Naive B cell (primary cell): ENCODE measurements at regions not wholly inside any gene's neighbourhood (a gene's known extent, or its start where the extent isn't known, plus 50 kb on each side); places are given as distances from the start of the nearest gene placed in this dataset.
A peak's percentile ranks its signal among the peaks of the same experiment; 100 is the strongest.

Source experiments
- ATAC-seq, 2 donors: fragments of 150-1000 bp; cut with Tn5 transposase; 2 replicates each; pipeline ENCODE4 v1.10.0; 2021; ENCODE audit warnings: low read depth in 2 of 2, mild to moderate bottlenecking in 2 of 2, moderate library complexity in 2 of 2
- DNase-seq: peaks from one replicate; pipeline ENCODE4 v3.0.0; 2022
- H3K27ac Mint-ChIP-seq, 6 donors: one replicate each; pipeline ENCODE4 v1.8.0; 2020 to 2022; ENCODE audit warnings: mild to moderate bottlenecking in 6 of 6, mixed read lengths in 6 of 6, moderate library complexity in 5 of 6, inconsistent platforms in 2 of 6
- H3K27me3 Mint-ChIP-seq, 3 donors: one replicate each; pipeline ENCODE4 v1.8.0; 2021 to 2022; ENCODE audit warnings: mixed read lengths in 3 of 3, mild to moderate bottlenecking in 1 of 3
- H3K36me3 Mint-ChIP-seq, 2 donors: one replicate each; pipeline ENCODE4 v1.8.0; 2020 to 2022; ENCODE audit warnings: mixed read lengths in 2 of 2, inconsistent platforms in 1 of 2, mild to moderate bottlenecking in 1 of 2
- H3K4me1 Mint-ChIP-seq, 3 donors: one replicate each; pipeline ENCODE4 v1.8.0; 2020 to 2022; ENCODE audit warnings: mixed read lengths in 3 of 3, inconsistent platforms in 1 of 3, mild to moderate bottlenecking in 1 of 3, moderate library complexity in 1 of 3
- H3K4me3 Mint-ChIP-seq, 8 donors: one replicate each; pipeline ENCODE4 v1.8.0; 2020 to 2022; ENCODE audit warnings: mild to moderate bottlenecking in 8 of 8, mixed read lengths in 8 of 8, moderate library complexity in 8 of 8, inconsistent platforms in 2 of 8
- H3K9me3 Mint-ChIP-seq, 7 donors: one replicate each; pipeline ENCODE4 v1.8.0; 2020 to 2022; ENCODE audit warnings: mixed read lengths in 7 of 7, mild to moderate bottlenecking in 5 of 7, inconsistent platforms in 2 of 7, moderate library complexity in 1 of 7

GRCh38 chr12:89250636-89251035, 101.7 kb downstream of the DUSP6 start:
- H3K9me3 Mint-ChIP-seq, result no peaks in the 10 kb centered on the region
- no peak for ATAC-seq
- H3K36me3 Mint-ChIP-seq, result no peaks in the 10 kb centered on the region
- no peak for DNase-seq
- no peak overlapping the region for H3K4me3 Mint-ChIP-seq
- peaks cover 0 to 8% (median 0%) of the 10 kb centered on the region in 3 donors for H3K27me3 Mint-ChIP-seq
- no peak overlapping the region for H3K27ac Mint-ChIP-seq
- H3K4me1 Mint-ChIP-seq, result no peaks in the 10 kb centered on the region

- H3K27me3 Mint-ChIP-seq, result peaks cover 0 to 8% (median 0%) of the 10 kb centered on the region in 3 donors
- H3K4me1 Mint-ChIP-seq, result peaks cover 3 to 4% (median 3%) of the 10 kb centered on the region in 3 donors
- H3K27ac Mint-ChIP-seq, result no peak overlapping the region
- no peak overlapping the region for H3K4me3 Mint-ChIP-seq
- no peaks in the 10 kb centered on the region for H3K36me3 Mint-ChIP-seq
- no peaks in the 10 kb centered on the region for H3K9me3 Mint-ChIP-seq
- ATAC-seq, result no peak
- DNase-seq, result no peak
These were observed 102.1 kb downstream of the DUSP6 start for GRCh38 chr12:89250213-89250612.

DNA sequence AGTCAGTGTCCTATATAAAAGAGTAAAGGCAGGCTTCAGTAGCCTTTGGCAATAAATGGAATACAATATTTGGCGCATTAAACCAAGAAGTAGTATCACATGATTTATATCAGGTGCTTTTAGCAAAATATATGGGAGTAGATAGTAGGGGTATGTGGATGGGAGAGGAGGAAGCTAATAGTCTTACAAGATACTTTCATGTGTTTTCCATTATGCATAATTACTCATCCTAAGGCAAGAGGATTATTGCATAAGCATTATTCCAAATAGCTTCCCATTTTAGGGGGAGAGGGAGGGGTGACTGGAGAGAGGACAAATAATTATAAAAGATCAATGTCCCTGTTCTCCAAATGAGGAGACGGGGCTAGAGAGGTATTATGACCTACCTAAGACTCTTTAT, 104.3 kb downstream of the DUSP6 start:
- Mint-ChIP-seq H3K27me3 (peaks cover 0 to 8% (median 0%) of the 10 kb centered on the region in 3 donors), H3K36me3 (no peaks in the 10 kb centered on the region), H3K9me3 (no peaks in the 10 kb centered on the region), H3K4me1 (peaks cover 17 to 23% (median 21%) of the 10 kb centered on the region in 3 donors), H3K27ac (peak overlapping the region in 1 of 6 donors; percentile 6), H3K4me3 (no peak overlapping the region)
- ATAC-seq (no peak), DNase-seq (no peak)

GRCh38 chr12:89247541-89247942, 104.8 kb downstream of the DUSP6 start:
- Mint-ChIP-seq H3K27me3 (peaks cover 0 to 8% (median 0%) of the 10 kb centered on the region in 3 donors), H3K36me3 (no peaks in the 10 kb centered on the region), H3K4me1 (peaks cover 17 to 23% (median 21%) of the 10 kb centered on the region in 3 donors), H3K9me3 (no peaks in the 10 kb centered on the region), H3K27ac (no peak overlapping the region), H3K4me3 (no peak overlapping the region)
- no peak for ATAC-seq
- DNase-seq, result no peak

DNA sequence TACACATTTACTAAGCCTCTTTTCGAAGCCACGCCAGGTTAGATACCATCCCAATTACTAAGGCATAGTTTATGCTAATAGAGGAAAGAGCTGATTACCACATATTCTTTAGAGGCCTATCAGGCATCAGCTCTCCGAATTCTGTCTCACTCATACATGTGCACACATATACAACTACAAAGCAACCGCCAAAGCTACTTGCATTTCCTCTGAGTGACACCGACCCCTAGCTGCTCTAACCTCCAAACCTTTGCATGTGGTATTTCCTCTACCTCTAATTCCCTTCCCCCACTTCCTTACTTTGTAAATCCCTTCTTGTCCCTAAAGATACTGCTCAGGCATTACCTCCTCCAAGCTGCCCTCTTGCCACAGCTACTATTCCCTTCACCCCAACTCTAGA, 107.2 kb downstream of the DUSP6 start:
- Mint-ChIP-seq H3K27ac (peak overlapping the region; percentile 1 to 77 (median 70)), H3K9me3 (peaks cover 0 to 4% (median 0%) of the 10 kb centered on the region in 7 donors), H3K36me3 (no peaks in the 10 kb centered on the region), H3K27me3 (peaks cover 0 to 8% (median 0%) of the 10 kb centered on the region in 3 donors), H3K4me3 (peak overlapping the region in 4 of 8 donors; percentile 0 to 81 (median 48)), H3K4me1 (peaks cover 17 to 23% (median 21%) of the 10 kb centered on the region in 3 donors)
- DNase-seq (peak; percentile 6), ATAC-seq (peak; percentile 56 to 59)

- Mint-ChIP-seq H3K4me3 (peak overlapping the region in 3 of 8 donors; percentile 23 to 51 (median 40)), H3K27me3 (peaks cover 0 to 8% (median 0%) of the 10 kb centered on the region in 3 donors), H3K36me3 (no peaks in the 10 kb centered on the region), H3K27ac (peak overlapping the region in 3 of 6 donors; percentile 56 to 77 (median 73)), H3K9me3 (peaks cover 0 to 4% (median 0%) of the 10 kb centered on the region in 7 donors), H3K4me1 (peaks cover 17 to 23% (median 21%) of the 10 kb centered on the region in 3 donors)
- ATAC-seq, result peak; percentile 86 to 88
- peak; percentile 54 for DNase-seq
These were observed 107.8 kb downstream of the DUSP6 start for GRCh38 chr12:89244536-89244935.

DNA sequence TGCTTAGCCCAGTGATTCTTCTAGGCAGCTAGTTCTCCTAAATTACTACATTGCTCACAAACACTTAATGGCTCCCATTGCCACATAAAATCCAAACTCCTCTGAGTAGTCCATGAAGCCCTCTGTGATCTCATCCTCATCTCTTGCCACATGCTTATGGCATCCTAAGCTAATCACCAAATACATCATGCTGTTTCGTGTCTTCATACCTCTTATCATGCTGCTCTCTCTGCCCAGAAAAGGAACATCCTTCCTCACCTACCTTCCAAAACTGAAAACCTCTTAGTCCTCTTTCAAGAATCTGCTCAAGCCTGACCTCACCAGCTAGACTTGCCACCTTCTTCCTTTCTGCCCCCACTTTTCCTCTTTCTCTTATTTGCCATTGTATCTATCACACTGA, 108.5 kb downstream of the DUSP6 start:
- Mint-ChIP-seq H3K27me3 (peaks cover 0 to 8% (median 0%) of the 10 kb centered on the region in 3 donors), H3K4me1 (peaks cover 17 to 23% (median 21%) of the 10 kb centered on the region in 3 donors), H3K36me3 (no peaks in the 10 kb centered on the region), H3K4me3 (peak overlapping the region in 4 of 8 donors; percentile 0 to 36 (median 2)), H3K27ac (peak overlapping the region; percentile 0 to 84 (median 33)), H3K9me3 (peaks cover 0 to 4% (median 0%) of the 10 kb centered on the region in 7 donors)
- ATAC-seq, result peak in 1 of 2 donors; percentile 19
- DNase-seq, result no peak

- Mint-ChIP-seq H3K27me3 (no peaks in the 10 kb centered on the region), H3K4me1 (peaks cover 23 to 29% (median 23%) of the 10 kb centered on the region in 3 donors), H3K36me3 (no peaks in the 10 kb centered on the region), H3K27ac (no peak overlapping the region), H3K9me3 (peaks cover 0 to 5% (median 0%) of the 10 kb centered on the region in 7 donors), H3K4me3 (no peak overlapping the region)
- ATAC-seq, result no peak
- DNase-seq, result no peak
These were observed 112.8 kb downstream of the DUSP6 start for GRCh38 chr12:89239534-89239933.

GRCh38 chr12:89238593-89238992, 113.7 kb downstream of the DUSP6 start:
- H3K4me3 Mint-ChIP-seq, result no peak overlapping the region
- no peaks in the 10 kb centered on the region for H3K36me3 Mint-ChIP-seq
- no peaks in the 10 kb centered on the region for H3K27me3 Mint-ChIP-seq
- ATAC-seq (no peak), DNase-seq (no peak)
- H3K9me3 Mint-ChIP-seq, result peaks cover 0 to 5% (median 0%) of the 10 kb centered on the region in 7 donors
- H3K27ac Mint-ChIP-seq, result no peak overlapping the region
- peaks cover 14 to 20% (median 16%) of the 10 kb centered on the region in 3 donors for H3K4me1 Mint-ChIP-seq

GRCh38 chr12:89237763-89238162, 114.5 kb downstream of the DUSP6 start:
- ATAC-seq, result no peak
- H3K4me3 Mint-ChIP-seq, result no peak overlapping the region
- no peak overlapping the region for H3K27ac Mint-ChIP-seq
- H3K36me3 Mint-ChIP-seq, result no peaks in the 10 kb centered on the region
- no peak for DNase-seq
- no peaks in the 10 kb centered on the region for H3K27me3 Mint-ChIP-seq
- peaks cover 10 to 16% (median 14%) of the 10 kb centered on the region in 3 donors for H3K4me1 Mint-ChIP-seq
- H3K9me3 Mint-ChIP-seq, result peaks cover 0 to 5% (median 0%) of the 10 kb centered on the region in 7 donors

GRCh38 chr12:89236748-89237383, 115.4 kb downstream of the DUSP6 start:
- peaks cover 10 to 16% (median 14%) of the 10 kb centered on the region in 3 donors for H3K4me1 Mint-ChIP-seq
- no peaks in the 10 kb centered on the region for H3K36me3 Mint-ChIP-seq
- no peak for ATAC-seq
- H3K9me3 Mint-ChIP-seq, result peaks cover 0 to 5% (median 0%) of the 10 kb centered on the region in 7 donors
- DNase-seq, result no peak
- H3K27me3 Mint-ChIP-seq, result no peaks in the 10 kb centered on the region
- H3K27ac Mint-ChIP-seq, result peak overlapping the region in 1 of 6 donors; percentile 3
- H3K4me3 Mint-ChIP-seq, result no peak overlapping the region

GRCh38 chr12:89236237-89236636, 116.1 kb downstream of the DUSP6 start:
- H3K4me3 Mint-ChIP-seq, result no peak overlapping the region
- H3K27me3 Mint-ChIP-seq, result no peaks in the 10 kb centered on the region
- H3K27ac Mint-ChIP-seq, result no peak overlapping the region
- no peak for ATAC-seq
- H3K9me3 Mint-ChIP-seq, result peaks cover 0 to 5% (median 0%) of the 10 kb centered on the region in 7 donors
- no peaks in the 10 kb centered on the region for H3K36me3 Mint-ChIP-seq
- no peak for DNase-seq
- H3K4me1 Mint-ChIP-seq, result peaks cover 10 to 22% (median 14%) of the 10 kb centered on the region in 3 donors

GRCh38 chr12:89235189-89235993, 116.9 kb downstream of the DUSP6 start:
- DNase-seq, result no peak
- Mint-ChIP-seq H3K4me3 (peak overlapping the region in 3 of 8 donors; percentile 2 to 22 (median 2)), H3K4me1 (peaks cover 10 to 22% (median 14%) of the 10 kb centered on the region in 3 donors)

More at GRCh38 chr12:89235189-89235993, 116.9 kb downstream of the DUSP6 start:
- Mint-ChIP-seq H3K9me3 (peaks cover 0 to 5% (median 0%) of the 10 kb centered on the region in 7 donors), H3K27me3 (no peaks in the 10 kb centered on the region), H3K27ac (peak overlapping the region in 4 of 6 donors; percentile 2 to 26 (median 16)), H3K36me3 (no peaks in the 10 kb centered on the region)
- ATAC-seq, result no peak
